GM21423 (cell line): ENCODE measurements at regions not wholly inside any gene's neighbourhood (a gene's known extent, or its start where the extent isn't known, plus 50 kb on each side); places are given as distances from the start of the nearest gene placed in this dataset.

Experiments used
- ATAC-seq: cut with Tn5 transposase; IDR thresholded peaks from one replicate; pipeline ENCODE4 v1.9.1; 2021; ENCODE audit warnings: mild to moderate bottlenecking, moderate library complexity; ENCODE audit not compliant: unreplicated experiment

- ATAC-seq: no peak
Measured at GRCh38 chr10:123568751-123569150, 97.4 kb upstream of the GPR26 start.

GRCh38 chr10:123569436-123570035 lies 96.6 kb upstream of the GPR26 start:
- no peak for ATAC-seq

GRCh38 chr10:123570051-123570897 lies 95.9 kb upstream of the GPR26 start:
- ATAC-seq: no peak

DNA sequence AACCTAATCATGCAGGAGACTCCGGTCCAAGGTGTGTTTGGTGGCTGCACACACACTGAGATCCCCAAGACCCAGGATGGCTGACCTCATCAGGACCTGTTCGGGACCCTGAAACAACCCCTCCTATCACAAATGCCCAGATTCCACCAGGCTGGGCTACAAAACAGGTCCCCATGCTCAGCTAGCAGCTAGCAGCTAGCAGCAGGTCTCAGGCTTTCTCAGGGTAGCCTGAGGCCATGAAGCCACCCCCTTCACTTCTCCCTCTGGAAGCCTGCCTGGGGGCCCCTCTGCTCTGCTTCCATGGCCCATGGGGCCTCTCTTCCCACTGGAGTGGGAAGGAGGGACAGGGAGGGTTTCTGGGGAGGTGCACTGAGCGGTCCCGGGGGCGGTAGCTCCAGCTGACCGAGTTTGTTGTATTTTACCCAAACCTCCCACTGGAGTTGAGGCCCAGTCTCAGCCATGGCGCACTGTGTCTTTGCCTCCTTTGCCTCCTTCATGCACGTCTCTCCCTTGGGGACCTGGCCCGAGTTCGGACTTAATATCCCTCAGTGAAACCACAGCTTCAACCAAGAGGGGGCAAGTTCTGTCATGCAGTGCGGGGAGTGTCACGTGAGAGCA lies 95.1 kb upstream of the GPR26 start:
- no peak for ATAC-seq

- ATAC-seq: no peak
Measured at GRCh38 chr10:123571978-123572377, 94.2 kb upstream of the GPR26 start.

DNA sequence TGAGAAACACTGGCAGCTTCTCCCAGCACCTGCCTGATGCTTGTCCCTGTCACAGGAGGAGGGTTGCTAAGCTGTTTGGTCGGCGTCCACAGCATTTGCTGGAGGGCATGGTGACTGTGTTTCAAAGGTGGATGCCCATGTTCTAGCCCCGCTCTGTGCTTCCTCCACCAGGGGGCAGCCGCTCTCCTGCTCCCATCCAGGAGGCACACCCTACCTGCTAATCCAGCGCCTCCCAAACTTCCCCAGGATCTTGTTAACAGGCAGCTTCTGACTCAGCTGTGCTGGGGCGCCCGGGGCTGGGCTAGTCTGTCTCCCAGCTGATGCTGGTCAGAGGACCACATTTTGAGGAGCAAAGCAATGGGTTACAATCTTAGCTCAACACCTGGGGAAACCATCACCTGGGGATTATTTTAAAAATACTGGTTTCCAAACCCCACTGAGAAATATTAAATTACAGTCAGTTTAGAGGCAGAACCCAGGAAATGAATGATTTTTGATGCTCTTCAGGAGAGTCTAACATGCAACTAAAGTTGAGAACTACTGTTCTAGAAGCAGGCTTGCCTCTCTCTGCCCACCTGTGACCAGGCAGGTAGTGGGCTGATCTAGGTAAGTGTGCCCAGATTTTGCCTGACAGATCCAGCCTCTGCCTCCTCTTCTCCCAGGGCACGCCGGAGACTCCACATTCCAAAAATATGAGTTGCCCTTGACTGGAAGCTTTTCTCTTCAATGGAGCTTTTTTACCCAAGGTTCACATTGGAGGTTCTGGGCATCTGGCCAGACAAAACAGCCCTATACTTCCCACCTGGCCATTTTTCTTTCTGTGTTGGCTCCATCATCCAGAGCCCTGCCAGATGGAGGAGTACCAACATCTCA lies 92.7 kb upstream of the GPR26 start:
- no peak for ATAC-seq

DNA sequence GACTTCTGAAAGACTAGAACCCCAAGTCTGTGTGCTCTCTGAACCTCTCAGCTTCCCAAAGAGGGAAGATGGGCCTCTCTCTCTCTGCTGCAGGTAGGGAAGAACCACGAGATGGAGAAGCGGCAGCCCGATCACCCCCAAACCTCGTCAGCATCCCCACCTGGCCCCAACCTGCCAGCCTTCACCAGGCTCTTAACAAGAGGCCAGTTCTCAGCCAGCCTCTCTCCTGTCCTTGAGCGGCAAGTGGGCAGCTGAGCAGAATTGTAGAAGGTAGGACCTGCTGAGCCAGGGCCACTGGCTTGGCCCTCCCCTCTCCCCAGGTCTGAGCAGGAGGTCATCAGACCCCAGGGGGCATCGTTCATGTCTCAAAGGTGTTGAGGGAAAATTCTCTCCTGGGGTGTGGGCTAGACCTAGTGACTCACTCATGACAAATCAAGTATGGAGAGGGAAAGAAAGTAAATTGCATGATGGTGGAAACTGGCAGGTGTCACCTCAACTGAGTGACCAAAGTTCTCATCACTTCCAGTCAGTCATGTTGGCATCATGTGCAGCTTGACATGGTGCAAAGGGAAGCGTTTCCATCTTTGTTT lies 92.0 kb upstream of the GPR26 start:
- no peak for ATAC-seq

- no peak for ATAC-seq
Measured at GRCh38 chr10:123575105-123575504, 91.0 kb upstream of the GPR26 start.

GRCh38 chr10:123576706-123577105 lies 89.4 kb upstream of the GPR26 start:
- ATAC-seq: no peak

GRCh38 chr10:123577921-123578461 lies 88.2 kb upstream of the GPR26 start:
- no peak for ATAC-seq

DNA sequence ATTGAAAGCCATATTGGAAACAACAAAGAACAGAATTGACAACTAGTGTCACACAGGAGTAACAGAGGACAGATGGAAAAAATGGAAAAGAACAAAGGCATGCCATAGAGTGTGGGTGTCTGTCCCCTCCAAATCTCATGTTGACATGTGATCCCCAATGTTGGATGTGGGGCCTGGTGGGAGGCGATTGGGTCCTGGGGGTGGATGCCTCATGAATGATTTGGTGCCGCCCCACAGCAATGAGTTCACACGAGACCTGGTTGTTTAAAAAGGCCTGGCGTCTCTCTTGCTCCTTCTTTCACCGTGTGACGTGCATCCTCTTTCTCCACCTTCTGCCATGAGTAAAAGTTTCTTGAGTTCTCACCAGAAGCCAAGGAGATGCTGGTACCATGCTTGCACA lies 87.4 kb upstream of the GPR26 start:
- no peak for ATAC-seq

DNA sequence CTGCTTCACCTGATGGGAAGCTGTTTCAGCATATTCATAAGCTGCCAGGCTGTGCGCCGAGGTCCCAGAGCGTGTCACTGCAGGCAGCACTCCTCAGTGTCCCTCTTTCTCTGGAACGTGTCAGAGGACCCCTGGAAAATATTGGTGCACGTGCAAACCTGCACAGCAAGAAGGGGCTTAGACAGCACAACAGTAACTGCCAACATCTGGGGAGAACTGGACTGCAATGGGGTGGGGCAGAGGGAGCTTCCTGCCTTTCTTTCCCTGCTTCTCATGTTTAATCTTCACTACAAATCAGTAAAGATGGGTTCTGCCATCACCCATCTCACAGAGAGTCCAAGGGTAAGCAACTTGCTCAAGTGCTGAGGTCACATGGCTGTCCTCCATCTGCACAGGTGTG lies 86.5 kb upstream of the GPR26 start:
- ATAC-seq: no peak

GRCh38 chr10:123580426-123580825 lies 85.7 kb upstream of the GPR26 start:
- ATAC-seq: no peak

DNA sequence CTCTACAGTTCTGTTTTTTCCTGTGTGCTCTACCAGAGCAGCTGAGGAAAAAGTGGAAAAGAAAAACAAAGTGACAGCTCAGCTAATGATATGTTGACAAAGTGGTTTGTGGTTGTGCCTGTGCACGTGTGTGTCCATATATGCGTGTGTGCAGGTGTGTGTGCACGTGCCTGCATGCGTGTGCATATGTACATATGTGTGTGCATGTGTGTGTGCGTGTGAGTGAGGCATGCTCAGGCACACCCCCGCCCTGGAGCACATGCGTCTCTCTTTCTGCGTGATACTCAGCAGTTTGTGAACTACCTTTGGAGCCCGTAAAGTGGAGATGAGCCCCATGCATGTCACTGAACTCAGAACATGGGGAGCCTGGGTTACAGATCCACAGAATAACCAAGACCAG lies 84.5 kb upstream of the GPR26 start:
- ATAC-seq: no peak

- ATAC-seq: no peak
Measured at GRCh38 chr10:123582084-123582989, 83.8 kb upstream of the GPR26 start.

- no peak for ATAC-seq
Measured at GRCh38 chr10:123583639-123584418, 82.3 kb upstream of the GPR26 start.

DNA sequence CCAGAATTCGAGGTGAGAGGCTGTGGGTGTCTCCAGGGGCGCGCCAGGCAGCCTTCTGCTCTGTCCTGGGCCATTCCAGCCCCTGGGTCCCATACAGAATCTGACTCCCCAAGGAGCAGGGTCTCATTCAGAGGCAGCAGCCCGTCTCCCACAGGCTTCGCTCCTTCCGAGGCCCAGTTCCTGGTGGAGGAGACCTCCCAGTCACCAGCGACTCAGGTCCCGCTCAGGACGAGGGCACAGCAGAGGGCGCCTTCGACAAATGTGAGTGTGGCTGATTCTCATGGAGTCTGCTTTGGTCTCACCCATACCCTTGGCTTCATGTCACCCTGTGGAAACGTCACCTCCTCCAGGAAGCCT lies 81.8 kb upstream of the GPR26 start:
- no peak for ATAC-seq

GRCh38 chr10:123585477-123586445 lies 80.4 kb upstream of the GPR26 start:
- no peak for ATAC-seq
